OCI-LY7 (cell line): ENCODE measurements at regions not wholly inside any gene's neighbourhood (a gene's known extent, or its start where the extent isn't known, plus 50 kb on each side); places are given as distances from the start of the nearest gene placed in this dataset.

Source experiments
- CTCF ChIP-seq: fragments of 200-600 bp; sonication (generic); conservative IDR thresholded peaks from 2 replicates; pipeline ENCODE4 v1.5.1; 2014; ENCODE audit warnings: mild to moderate bottlenecking, antibody characterized with exemption, low read length, moderate library complexity, mixed read lengths
- EZH2phosphoT487 ChIP-seq: fragments of 200-600 bp; sonication (generic); IDR thresholded peaks from 2 replicates; pipeline ENCODE4 v1.6.1; 2018; ENCODE audit warnings: low read depth, borderline replicate concordance, mild to moderate bottlenecking, mixed run types, antibody characterized with exemption, low read length, moderate library complexity, mixed read lengths

GRCh38 chr14:22052795-22053194 is 379.2 kb upstream of the OR4E1 start:
- TF ChIP-seq CTCF: no peak
- no peak for TF ChIP-seq EZH2phosphoT487
